ENCODE measurements at regions not wholly inside any gene's neighbourhood (a gene's known extent, or its start where the extent isn't known, plus 50 kb on each side); places are given as distances from the start of the nearest gene placed in this dataset.

DNA sequence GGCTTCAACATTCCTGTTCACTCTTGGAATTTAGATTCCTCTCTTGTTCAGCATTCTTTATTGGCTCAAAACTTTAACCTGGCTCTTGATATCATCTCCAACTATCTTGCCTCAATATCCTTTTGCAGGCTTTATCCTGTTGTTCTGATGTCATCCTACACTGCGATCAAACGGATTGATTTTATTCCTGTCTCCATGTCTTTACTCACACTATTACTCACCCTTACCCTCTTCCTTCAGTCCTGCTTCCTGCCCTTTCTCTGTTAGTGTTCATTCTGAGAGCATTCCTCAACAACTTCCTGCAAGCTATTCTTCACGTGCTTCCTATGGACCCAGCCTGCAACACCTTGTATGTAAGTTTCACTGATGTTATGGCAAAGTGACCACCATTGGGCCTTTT is 264.7 kb downstream of the RNF152 start:
- TF ChIP-seq, protein P1, sequence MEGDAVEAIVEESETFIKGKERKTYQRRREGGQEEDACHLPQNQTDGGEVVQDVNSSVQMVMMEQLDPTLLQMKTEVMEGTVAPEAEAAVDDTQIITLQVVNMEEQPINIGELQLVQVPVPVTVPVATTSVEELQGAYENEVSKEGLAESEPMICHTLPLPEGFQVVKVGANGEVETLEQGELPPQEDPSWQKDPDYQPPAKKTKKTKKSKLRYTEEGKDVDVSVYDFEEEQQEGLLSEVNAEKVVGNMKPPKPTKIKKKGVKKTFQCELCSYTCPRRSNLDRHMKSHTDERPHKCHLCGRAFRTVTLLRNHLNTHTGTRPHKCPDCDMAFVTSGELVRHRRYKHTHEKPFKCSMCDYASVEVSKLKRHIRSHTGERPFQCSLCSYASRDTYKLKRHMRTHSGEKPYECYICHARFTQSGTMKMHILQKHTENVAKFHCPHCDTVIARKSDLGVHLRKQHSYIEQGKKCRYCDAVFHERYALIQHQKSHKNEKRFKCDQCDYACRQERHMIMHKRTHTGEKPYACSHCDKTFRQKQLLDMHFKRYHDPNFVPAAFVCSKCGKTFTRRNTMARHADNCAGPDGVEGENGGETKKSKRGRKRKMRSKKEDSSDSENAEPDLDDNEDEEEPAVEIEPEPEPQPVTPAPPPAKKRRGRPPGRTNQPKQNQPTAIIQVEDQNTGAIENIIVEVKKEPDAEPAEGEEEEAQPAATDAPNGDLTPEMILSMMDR (IDR thresholded peaks at IDR 0.05) = no peak
- no peak for TF ChIP-seq POLR2A (IDR thresholded peaks at IDR 0.05)

All from uterus (tissue), 2 donors.